Osteoblast (primary cell): ENCODE measurements at regions not wholly inside any gene's neighbourhood (a gene's known extent, or its start where the extent isn't known, plus 50 kb on each side); places are given as distances from the start of the nearest gene placed in this dataset.

ENCODE experiments used
- DNase-seq: peaks from one replicate; pipeline ENCODE4 v3.0.0; 2011; ENCODE audit warnings: low spot score, mixed read lengths; ENCODE audit not compliant: insufficient read length; ENCODE audit errors: missing footprints
- H2AFZ ChIP-seq: 2 replicates; pipeline ENCODE4 v1.6.0; 2011; ENCODE audit warnings: mild to moderate bottlenecking, low read length
- H3K27ac ChIP-seq: 2 replicates; pipeline ENCODE4 v1.5.1; 2011; ENCODE audit warnings: mild to moderate bottlenecking, low read depth, low read length, moderate library complexity
- H3K27me3 ChIP-seq: 2 replicates; pipeline ENCODE4 v1.6.0; 2012; ENCODE audit warnings: mild to moderate bottlenecking, control low read depth, inconsistent platforms, low read length, moderate library complexity; ENCODE audit not compliant: insufficient read depth
- H3K36me3 ChIP-seq: 2 replicates; pipeline ENCODE4 v1.5.1; 2011; ENCODE audit warnings: mild to moderate bottlenecking, low read length, control low read depth, moderate library complexity; ENCODE audit not compliant: insufficient read depth
- H3K4me1 ChIP-seq: 2 replicates; pipeline ENCODE4 v1.5.1; 2011; ENCODE audit warnings: mild to moderate bottlenecking, low read length, control low read depth, moderate library complexity; ENCODE audit not compliant: insufficient read depth
- H3K4me2 ChIP-seq: 2 replicates; pipeline ENCODE4 v1.6.0; 2011; ENCODE audit warnings: mild to moderate bottlenecking, low read length; ENCODE audit not compliant: insufficient read depth
- H3K4me3 ChIP-seq: fragments of 200-600 bp; sonication (generic); 3 replicates; pipeline ENCODE4 v1.5.1; 2012; ENCODE audit warnings: mild to moderate bottlenecking, low read length, inconsistent platforms; ENCODE audit not compliant: insufficient read depth
- H3K79me2 ChIP-seq: 2 replicates; pipeline ENCODE4 v1.6.0; 2012; ENCODE audit warnings: mild to moderate bottlenecking, low read length, control low read depth, inconsistent platforms; ENCODE audit not compliant: insufficient read depth
- H3K9me3 ChIP-seq: 2 replicates; pipeline ENCODE4 v1.5.1; 2011; ENCODE audit warnings: low read depth, low read length, control low read depth
- H4K20me1 ChIP-seq: 2 replicates; pipeline ENCODE4 v1.6.0; 2012; ENCODE audit warnings: mild to moderate bottlenecking, low read length, control low read depth; ENCODE audit not compliant: insufficient read depth
- CTCF ChIP-seq: IDR thresholded peaks from 2 replicates; pipeline ENCODE4 v1.5.1; 2011; ENCODE audit warnings: mild to moderate bottlenecking, low read depth, low read length, moderate library complexity; ENCODE audit errors: extremely low read depth

- no peaks in the 10 kb centered on the region for H3K79me2 ChIP-seq
- no peak for TF ChIP-seq CTCF
- no peaks in the 10 kb centered on the region for H3K9me3 ChIP-seq
- H3K27me3 ChIP-seq: no peaks in the 10 kb centered on the region
- no peak overlapping the region for H3K4me3 ChIP-seq
- H3K27ac ChIP-seq: no peak overlapping the region
- no peak overlapping the region for H2AFZ ChIP-seq
- DNase-seq: no peak
- H3K4me1 ChIP-seq: no peaks in the 10 kb centered on the region
- no peaks in the 10 kb centered on the region for H3K36me3 ChIP-seq
- no peaks in the 10 kb centered on the region for H4K20me1 ChIP-seq
- H3K4me2 ChIP-seq: no peak overlapping the region
Measured at GRCh38 chr10:80971461-80971860, 433.8 kb downstream of the SH2D4B start.

- TF ChIP-seq CTCF: no peak
- no peaks in the 10 kb centered on the region for H4K20me1 ChIP-seq
- H3K27me3 ChIP-seq: no peaks in the 10 kb centered on the region
- H3K4me1 ChIP-seq: no peaks in the 10 kb centered on the region
- DNase-seq: no peak
- no peaks in the 10 kb centered on the region for H3K9me3 ChIP-seq
- no peak overlapping the region for H3K4me2 ChIP-seq
- no peaks in the 10 kb centered on the region for H3K79me2 ChIP-seq
- no peak overlapping the region for H3K27ac ChIP-seq
- no peak overlapping the region for H2AFZ ChIP-seq
- H3K4me3 ChIP-seq: no peak overlapping the region
- H3K36me3 ChIP-seq: no peaks in the 10 kb centered on the region
Measured at GRCh38 chr10:80976658-80977057, 439.0 kb downstream of the SH2D4B start.

- H3K4me2 ChIP-seq: no peak overlapping the region
- no peak overlapping the region for H2AFZ ChIP-seq
- no peaks in the 10 kb centered on the region for H4K20me1 ChIP-seq
- H3K79me2 ChIP-seq: no peaks in the 10 kb centered on the region
- DNase-seq: no peak
- no peaks in the 10 kb centered on the region for H3K4me1 ChIP-seq
- H3K4me3 ChIP-seq: no peak overlapping the region
- TF ChIP-seq CTCF: no peak
- no peaks in the 10 kb centered on the region for H3K27me3 ChIP-seq
- no peak overlapping the region for H3K27ac ChIP-seq
- no peaks in the 10 kb centered on the region for H3K36me3 ChIP-seq
- H3K9me3 ChIP-seq: no peaks in the 10 kb centered on the region
Measured at GRCh38 chr10:80985102-80985501, 447.4 kb downstream of the SH2D4B start.

GRCh38 chr10:80986596-80986995 lies 448.9 kb downstream of the SH2D4B start:
- Histone ChIP-seq H2AFZ (no peak overlapping the region), H3K4me1 (no peaks in the 10 kb centered on the region), H3K27ac (no peak overlapping the region), H3K27me3 (no peaks in the 10 kb centered on the region), H3K4me3 (no peak overlapping the region), H4K20me1 (no peaks in the 10 kb centered on the region), H3K79me2 (no peaks in the 10 kb centered on the region), H3K36me3 (no peaks in the 10 kb centered on the region), H3K9me3 (no peaks in the 10 kb centered on the region), H3K4me2 (no peak overlapping the region)
- TF ChIP-seq CTCF: no peak
- no peak for DNase-seq
